ENCODE measurements at regions not wholly inside any gene's neighbourhood (a gene's known extent, or its start where the extent isn't known, plus 50 kb on each side); places are given as distances from the start of the nearest gene placed in this dataset.

- H2AFZ ChIP-seq (ENCODE audit: low read length): no peak overlapping the region
- no peak for TF ChIP-seq CTCF (IDR thresholded peaks at IDR 0.05; ENCODE audit: extremely low read depth, low read depth, low read length)
- H3K4me3 ChIP-seq (ENCODE audit: insufficient read depth, low read length): no peak overlapping the region
- H4K20me1 ChIP-seq (ENCODE audit: insufficient read depth, low read length): no peaks in the 10 kb centered on the region
- no peaks in the 10 kb centered on the region for H3K4me1 ChIP-seq (ENCODE audit: insufficient read depth, low read length)
- no peaks in the 10 kb centered on the region for H3K36me3 ChIP-seq (ENCODE audit: insufficient read depth, low read length)
- H3K79me2 ChIP-seq (ENCODE audit: insufficient read depth, low read length): no peaks in the 10 kb centered on the region
- no peaks in the 10 kb centered on the region for H3K9me3 ChIP-seq (ENCODE audit: low read depth, low read length)
- no peak overlapping the region for H3K27ac ChIP-seq (ENCODE audit: low read depth, low read length)
- no peaks in the 10 kb centered on the region for H3K27me3 ChIP-seq (ENCODE audit: insufficient read depth, low read length)
- H3K4me2 ChIP-seq (ENCODE audit: insufficient read depth, low read length): no peak overlapping the region
- no peak for DNase-seq (ENCODE audit: insufficient read length, low spot score, missing footprints)
Observed at GRCh38 chr1:228958121-228958520, 222.8 kb downstream of the RHOU start.

- Histone ChIP-seq H3K4me2 (ENCODE audit: insufficient read depth, low read length) (no peak overlapping the region), H3K27ac (ENCODE audit: low read depth, low read length) (no peak overlapping the region)
Observed at GRCh38 chr1:228958741-228959140, 223.5 kb downstream of the RHOU start.

GRCh38 chr1:228960705-228961104, 225.4 kb downstream of the RHOU start:
- no peaks in the 10 kb centered on the region for H3K9me3 ChIP-seq (ENCODE audit: low read depth, low read length)
- H4K20me1 ChIP-seq (ENCODE audit: insufficient read depth, low read length): no peaks in the 10 kb centered on the region
- H3K27me3 ChIP-seq (ENCODE audit: insufficient read depth, low read length): no peaks in the 10 kb centered on the region
- peaks cover 8% of the 10 kb centered on the region for H3K4me1 ChIP-seq (ENCODE audit: insufficient read depth, low read length)
- DNase-seq (ENCODE audit: insufficient read length, low spot score, missing footprints): no peak
- H2AFZ ChIP-seq (ENCODE audit: low read length): no peak overlapping the region
- H3K4me3 ChIP-seq (ENCODE audit: insufficient read depth, low read length): no peak overlapping the region
- H3K4me2 ChIP-seq (ENCODE audit: insufficient read depth, low read length): no peak overlapping the region
- H3K36me3 ChIP-seq (ENCODE audit: insufficient read depth, low read length): no peaks in the 10 kb centered on the region
- no peak overlapping the region for H3K27ac ChIP-seq (ENCODE audit: low read depth, low read length)
- no peaks in the 10 kb centered on the region for H3K79me2 ChIP-seq (ENCODE audit: insufficient read depth, low read length)
- no peak for TF ChIP-seq CTCF (IDR thresholded peaks at IDR 0.05; ENCODE audit: extremely low read depth, low read depth, low read length)

More at GRCh38 chr1:228958741-228959140, 223.5 kb downstream of the RHOU start:
- H3K79me2 ChIP-seq (ENCODE audit: insufficient read depth, low read length): no peaks in the 10 kb centered on the region
- no peaks in the 10 kb centered on the region for H4K20me1 ChIP-seq (ENCODE audit: insufficient read depth, low read length)
- H3K27me3 ChIP-seq (ENCODE audit: insufficient read depth, low read length): no peaks in the 10 kb centered on the region
- no peaks in the 10 kb centered on the region for H3K36me3 ChIP-seq (ENCODE audit: insufficient read depth, low read length)
- DNase-seq (ENCODE audit: insufficient read length, low spot score, missing footprints): no peak
- no peaks in the 10 kb centered on the region for H3K9me3 ChIP-seq (ENCODE audit: low read depth, low read length)
- H3K4me3 ChIP-seq (ENCODE audit: insufficient read depth, low read length): no peak overlapping the region
- peaks cover 3% of the 10 kb centered on the region for H3K4me1 ChIP-seq (ENCODE audit: insufficient read depth, low read length)
- H2AFZ ChIP-seq (ENCODE audit: low read length): no peak overlapping the region
- no peak for TF ChIP-seq CTCF (IDR thresholded peaks at IDR 0.05; ENCODE audit: extremely low read depth, low read depth, low read length)

- no peaks in the 10 kb centered on the region for H4K20me1 ChIP-seq (ENCODE audit: insufficient read depth, low read length)
- H3K4me2 ChIP-seq (ENCODE audit: insufficient read depth, low read length): no peak overlapping the region
- H3K4me1 ChIP-seq (ENCODE audit: insufficient read depth, low read length): peaks cover 8% of the 10 kb centered on the region
- H3K36me3 ChIP-seq (ENCODE audit: insufficient read depth, low read length): no peaks in the 10 kb centered on the region
- no peaks in the 10 kb centered on the region for H3K9me3 ChIP-seq (ENCODE audit: low read depth, low read length)
- H3K79me2 ChIP-seq (ENCODE audit: insufficient read depth, low read length): no peaks in the 10 kb centered on the region
- no peak for TF ChIP-seq CTCF (IDR thresholded peaks at IDR 0.05; ENCODE audit: extremely low read depth, low read depth, low read length)
- no peaks in the 10 kb centered on the region for H3K27me3 ChIP-seq (ENCODE audit: insufficient read depth, low read length)
- no peak overlapping the region for H3K27ac ChIP-seq (ENCODE audit: low read depth, low read length)
- DNase-seq (ENCODE audit: insufficient read length, low spot score, missing footprints): no peak
- H3K4me3 ChIP-seq (ENCODE audit: insufficient read depth, low read length): no peak overlapping the region
- no peak overlapping the region for H2AFZ ChIP-seq (ENCODE audit: low read length)
Observed at GRCh38 chr1:228961511-228961910, 226.2 kb downstream of the RHOU start.
